H1 (cell line): ENCODE measurements at regions not wholly inside any gene's neighbourhood (a gene's known extent, or its start where the extent isn't known, plus 50 kb on each side); places are given as distances from the start of the nearest gene placed in this dataset.
"Not testable (repeated sequence)": the region's sequence is repeated elsewhere in the genome, so short reads cannot be mapped to it uniquely, and the experiment has no call there.

Source experiments
- CTCF ChIA-PET: fragments of 300-600 bp; sonication (Branson Sonifier 250); formaldehyde crosslinking; loops from one replicate; lab custom pipeline; 2021; ENCODE audit not compliant: partially characterized antibody; lab: Charles Lee
- POLR2A ChIA-PET: fragments of 300-600 bp; sonication (Branson Sonifier 250); formaldehyde crosslinking; loops from one replicate; lab custom pipeline; 2021; ENCODE audit warnings: inconsistent platforms; ENCODE audit not compliant: partially characterized antibody; lab: Charles Lee
- DNase-seq, 2 experiments: peaks; one replicate each; pipeline versions ENCODE4 v3.0.0 to v3.0.0-alpha.2; 2010 to 2022; ENCODE audit warnings: low spot score in 2 of 2, low read depth in 1 of 2, mixed read lengths in 1 of 2
- FAIRE-seq: peaks from 2 replicates; lab custom pipeline; 2011; peaks lifted over from hg19 to GRCh38; lab: Jason Lieb, UNC
- H2AFZ ChIP-seq: 2 replicates; pipeline ENCODE4 v1.8.1; 2012; ENCODE audit warnings: low read length, inconsistent platforms
- H2AK5ac ChIP-seq: 2 replicates; pipeline ENCODE4 v1.6.1; 2013; ENCODE audit warnings: low read depth, low read length
- H2BK120ac ChIP-seq: replicated peaks from 2 replicates; pipeline ENCODE3; 2013; ENCODE audit warnings: low read depth, low read length, inconsistent platforms
- H2BK12ac ChIP-seq: 2 replicates; pipeline ENCODE4 v1.6.1; 2013; ENCODE audit warnings: low read depth, low read length
- H2BK15ac ChIP-seq: 2 replicates; pipeline ENCODE4 v1.6.1; 2013; ENCODE audit warnings: low read length
- H2BK20ac ChIP-seq: 2 replicates; pipeline ENCODE4 v1.6.1; 2013; ENCODE audit warnings: low read length
- H2BK5ac ChIP-seq: 2 replicates; pipeline ENCODE4 v1.6.1; 2013; ENCODE audit warnings: low read depth, low read length
- H3K14ac ChIP-seq: 2 replicates; pipeline ENCODE4 v1.6.1; 2013; ENCODE audit warnings: inconsistent platforms; ENCODE audit not compliant: insufficient read length
- H3K18ac ChIP-seq: 2 replicates; pipeline ENCODE4 v1.6.1; 2013; ENCODE audit warnings: low read length; ENCODE audit errors: extremely low read depth
- H3K23ac ChIP-seq: 2 replicates; pipeline ENCODE4 v1.6.1; 2013; ENCODE audit warnings: inconsistent platforms; ENCODE audit not compliant: insufficient read length
- H3K23me2 ChIP-seq: 2 replicates; pipeline ENCODE4 v1.6.1; 2013; ENCODE audit warnings: low read depth, low read length
- H3K27ac ChIP-seq: 2 replicates; pipeline ENCODE4 v1.6.1; 2011; ENCODE audit warnings: low read depth, low read length, inconsistent platforms
- H3K27me3 ChIP-seq, 4 experiments: replicated peaks in 1 of 4; 1 replicate in 1 of 4; 2 replicates in 3 of 4; pipeline versions ENCODE4 v1.6.1 to v1.8.1; 2011 to 2013; ENCODE audit warnings: low read length in 3 of 4, mild to moderate bottlenecking in 3 of 4, inconsistent platforms in 2 of 4, mixed read lengths in 2 of 4, moderate library complexity in 1 of 4; ENCODE audit not compliant: control insufficient read depth in 3 of 4, insufficient read depth in 3 of 4; ENCODE audit errors: extremely low read depth in 1 of 4
- H3K36me3 ChIP-seq, 4 experiments: 2 replicates each; pipeline versions ENCODE4 v1.6.1 to v1.8.1; 2011 to 2013; ENCODE audit warnings: mild to moderate bottlenecking in 4 of 4, low read length in 3 of 4, moderate library complexity in 2 of 4, control low read depth in 1 of 4, inconsistent platforms in 1 of 4; ENCODE audit not compliant: insufficient read depth in 4 of 4, control insufficient read depth in 2 of 4
- H3K4ac ChIP-seq: replicated peaks from 2 replicates; pipeline ENCODE3; 2013; ENCODE audit warnings: low read length, low read depth, mixed read lengths, inconsistent platforms; ENCODE audit not compliant: insufficient read length
- H3K4me1 ChIP-seq, 4 experiments: replicated peaks in 1 of 4; 1 replicate in 1 of 4; 2 replicates in 3 of 4; pipeline versions ENCODE4 v1.6.1 to v1.8.1; 2011 to 2013; ENCODE audit warnings: low read length in 3 of 4, inconsistent platforms in 2 of 4, mixed read lengths in 1 of 4; ENCODE audit not compliant: insufficient read depth in 4 of 4, control insufficient read depth in 3 of 4
- H3K4me2 ChIP-seq, 2 experiments: 2 replicates each; pipeline versions ENCODE4 v1.6.1 to v1.8.1; 2011 to 2013; ENCODE audit warnings: low read depth in 2 of 2, low read length in 2 of 2, control low read depth in 1 of 2, inconsistent platforms in 1 of 2, mild to moderate bottlenecking in 1 of 2; ENCODE audit not compliant: insufficient read depth in 1 of 2
- H3K4me3 ChIP-seq, 4 experiments: fragments of 200-600, 300-600 bp in 1 of 4; sonication (generic), shearing (Covaris generic), sonication (Bioruptor Twin) in 1 of 4; 2 replicates each; pipeline versions ENCODE4 v1.5.1 to v1.8.1; 2011 to 2016; ENCODE audit warnings: low read length in 4 of 4, low read depth in 3 of 4, control low read depth in 2 of 4, inconsistent platforms in 2 of 4, mild to moderate bottlenecking in 2 of 4, mixed read lengths in 1 of 4, moderate library complexity in 1 of 4; ENCODE audit not compliant: insufficient read depth in 2 of 4; ENCODE audit errors: extremely low read depth in 1 of 4
- H3K56ac ChIP-seq: replicated peaks from 2 replicates; pipeline ENCODE3; 2013; ENCODE audit warnings: low read depth, mild to moderate bottlenecking, mixed read lengths, low read length, inconsistent platforms; ENCODE audit not compliant: insufficient read length
- H3K79me1 ChIP-seq: 2 replicates; pipeline ENCODE4 v1.6.1; 2013; ENCODE audit warnings: low read depth, low read length, control low read depth
- H3K79me2 ChIP-seq, 2 experiments: 2 replicates each; pipeline versions ENCODE4 v1.6.1 to v1.8.1; 2012 to 2013; ENCODE audit warnings: low read length in 2 of 2, mild to moderate bottlenecking in 2 of 2, inconsistent platforms in 1 of 2; ENCODE audit not compliant: insufficient read depth in 2 of 2, control insufficient read depth in 1 of 2
- H3K9ac ChIP-seq, 4 experiments: replicated peaks in 1 of 4; 1 replicate in 1 of 4; 2 replicates in 3 of 4; pipeline versions ENCODE4 v1.6.1 to v1.8.1; 2011 to 2013; ENCODE audit warnings: low read depth in 3 of 4, low read length in 3 of 4, control low read depth in 2 of 4, mild to moderate bottlenecking in 2 of 4, moderate library complexity in 2 of 4, inconsistent platforms in 1 of 4; ENCODE audit errors: extremely low read depth in 1 of 4
- H3K9me3 ChIP-seq, 2 experiments: 2 replicates each; pipeline versions ENCODE4 v1.6.1 to v1.8.1; 2012 to 2013; ENCODE audit warnings: mild to moderate bottlenecking in 2 of 2, moderate library complexity in 2 of 2, control low read depth in 1 of 2, inconsistent platforms in 1 of 2, low read depth in 1 of 2, low read length in 1 of 2, mixed read lengths in 1 of 2; ENCODE audit not compliant: insufficient read depth in 2 of 2
- H4K20me1 ChIP-seq, 2 experiments: replicated peaks in 1 of 2; 2 replicates each; pipeline versions ENCODE3 to v1.8.1; 2011 to 2013; ENCODE audit warnings: inconsistent platforms in 2 of 2, low read length in 2 of 2, mild to moderate bottlenecking in 1 of 2; ENCODE audit not compliant: insufficient read depth in 2 of 2, control insufficient read depth in 1 of 2
- H4K5ac ChIP-seq: 2 replicates; pipeline ENCODE4 v1.6.1; 2013; ENCODE audit warnings: low read length, low read depth, mixed read lengths, inconsistent platforms; ENCODE audit not compliant: insufficient read length
- H4K8ac ChIP-seq: 2 replicates; pipeline ENCODE4 v1.8.0; 2013; ENCODE audit warnings: mild to moderate bottlenecking, moderate library complexity, low read length, inconsistent platforms; ENCODE audit not compliant: insufficient read depth; ENCODE audit errors: extremely low read depth
- H4K91ac ChIP-seq: replicated peaks from 2 replicates; pipeline ENCODE3; 2013; ENCODE audit warnings: low read length, mixed read lengths, inconsistent platforms; ENCODE audit not compliant: insufficient read length
- CTCF ChIP-seq, 3 experiments: IDR thresholded peaks; 1 replicate in 2 of 3; 2 replicates in 1 of 3; pipeline versions ENCODE4 v1.5.1 to v1.6.1; 2011; ENCODE audit warnings: low read length in 3 of 3, mild to moderate bottlenecking in 3 of 3, inconsistent platforms in 2 of 3, low read depth in 1 of 3, moderate library complexity in 1 of 3; ENCODE audit not compliant: insufficient read depth in 1 of 3; ENCODE audit errors: control extremely low read depth in 1 of 3
- RAD21 ChIP-seq, 2 experiments: IDR thresholded peaks in 1 of 2; conservative IDR thresholded peaks in 1 of 2; 2 replicates each; pipeline ENCODE4 v1.6.1; 2011; ENCODE audit warnings: low read depth in 2 of 2, low read length in 2 of 2, improper control_type of control experiment in 1 of 2, inconsistent platforms in 1 of 2, mild to moderate bottlenecking in 1 of 2, moderate library complexity in 1 of 2
- WGBS, 2 experiments: shearing (Covaris generic) in 1 of 2; methylation state at CpG; one replicate each; pipeline versions ENCODE4 v1.1.6 to v1.1.7; 2013 to 2015; ENCODE audit warnings: low lambda C conversion rate in 2 of 2, mixed read lengths in 2 of 2, inconsistent platforms in 1 of 2, low coverage in 1 of 2, missing lambda C conversion rate in 1 of 2; ENCODE audit not compliant: insufficient replicate concordance in 2 of 2, insufficient coverage in 1 of 2, insufficient read length in 1 of 2; ENCODE audit errors: extremely low coverage in 1 of 2, missing lambda C conversion rate in 1 of 2; 5-methylcytosine and 5-hydroxymethylcytosine counted together

- H4K91ac ChIP-seq, H2BK15ac ChIP-seq, H3K4me2 ChIP-seq, CTCF ChIA-PET, H3K9ac ChIP-seq, H2AFZ ChIP-seq, H2BK20ac ChIP-seq, H2BK120ac ChIP-seq, H3K4me1 ChIP-seq, H4K20me1 ChIP-seq, FAIRE-seq, H3K18ac ChIP-seq, H2BK5ac ChIP-seq, H3K79me1 ChIP-seq, H3K27ac ChIP-seq, H3K23ac ChIP-seq, H3K36me3 ChIP-seq, H3K9me3 ChIP-seq, H2AK5ac ChIP-seq, POLR2A ChIA-PET, H4K5ac ChIP-seq, H3K27me3 ChIP-seq, H3K4me3 ChIP-seq, H3K14ac ChIP-seq, H2BK12ac ChIP-seq, H3K79me2 ChIP-seq, H3K56ac ChIP-seq, H4K8ac ChIP-seq, H3K23me2 ChIP-seq, H3K4ac ChIP-seq: not testable (repeated sequence)
- TF ChIP-seq CTCF (IDR thresholded peaks at IDR 0.05; ENCODE audit: control extremely low read depth in 1 of 3, insufficient read depth in 1 of 3, low read depth in 1 of 3, low read length in 3 of 3) (peak; percentile 36 to 52 (median 37)), RAD21 (IDR thresholded peaks at IDR 0.05 in 1 of 2, conservative IDR thresholded peaks at IDR 0.05 in 1 of 2; ENCODE audit: low read depth in 2 of 2, low read length in 2 of 2) (peak; percentile 46 to 53)
- peak in 1 of 2 experiments; percentile 86 for DNase-seq
- 53% methylated on average over 5 of the region's 5 CpGs; no CpG with 5 or more reads in 1 of the 2 experiments for WGBS, 2 experiments
Observed at GRCh38 chr1:267815-268214, 183.7 kb downstream of the OR4F29 start.
